GM12878 (cell line): ENCODE measurements at regions not wholly inside any gene's neighbourhood (a gene's known extent, or its start where the extent isn't known, plus 50 kb on each side); places are given as distances from the start of the nearest gene placed in this dataset.

Source experiments
- ATAC-seq: fragments of 200-7000 bp; cut with Tn5 transposase; 3 replicates; pipeline ENCODE4 v1.9.1; 2020; ENCODE audit warnings: mild to moderate bottlenecking, moderate library complexity
- BruUV-seq: library from RNA; stranded (reverse); fragments of 400-500 nt; replicated peaks from 2 replicates; lab custom pipeline; 2021; lab: Mats Ljungman, UMichigan
- CTCF ChIA-PET: fragments of 300-600 bp; sonication (Branson Sonifier 250); formaldehyde crosslinking; extraction: SDS; loops from one replicate; lab custom pipeline; 2021; ENCODE audit warnings: inconsistent platforms; lab: Yijun Ruan, JAX
- POLR2A ChIA-PET: fragments of 350-600 bp; formaldehyde crosslinking; extraction: SDS; loops from one replicate; lab custom pipeline; 2021; ENCODE audit warnings: inconsistent platforms; lab: Charles Lee
- RAD21 ChIA-PET: fragments of 300-600 bp; sonication (Branson Sonifier 250); formaldehyde crosslinking; loops from one replicate; lab custom pipeline; 2023; ENCODE audit warnings: antibody characterized with exemption; ENCODE audit not compliant: unreplicated experiment; lab: Charles Lee
- SMC1A ChIA-PET: fragments of 300-600 bp; sonication (Branson Sonifier 250); formaldehyde crosslinking; loops from one replicate; lab custom pipeline; 2023; ENCODE audit not compliant: unreplicated experiment, uncharacterized antibody; lab: Charles Lee
- DNase-seq: peaks from one replicate; pipeline ENCODE4 v3.0.0-alpha.2; 2011; ENCODE audit warnings: low read depth, low spot score
- FAIRE-seq: peaks from 3 replicates; lab custom pipeline; 2011; peaks lifted over from hg19 to GRCh38; lab: Jason Lieb, UNC
- H2AFZ ChIP-seq: 2 replicates; pipeline ENCODE4 v1.6.0; 2011; ENCODE audit warnings: low read depth, low read length, control low read depth; ENCODE audit not compliant: control insufficient read depth
- H3K27ac ChIP-seq: 2 replicates; pipeline ENCODE4 v1.5.1; 2011; ENCODE audit warnings: control low read depth; ENCODE audit not compliant: control insufficient read depth, insufficient read depth
- H3K27me3 ChIP-seq, 2 experiments: replicated peaks in 1 of 2; 2 replicates each; pipeline versions ENCODE4 v1.6.0 to v1.6.1; 2011; ENCODE audit warnings: low read length in 1 of 2; ENCODE audit not compliant: control insufficient read depth in 2 of 2, insufficient read depth in 2 of 2
- H3K36me3 ChIP-seq, 2 experiments: 2 replicates each; pipeline ENCODE4 v1.5.1; 2011; ENCODE audit warnings: low read length in 1 of 2; ENCODE audit not compliant: control insufficient read depth in 2 of 2, insufficient read depth in 2 of 2
- H3K4me1 ChIP-seq: 2 replicates; pipeline ENCODE4 v1.6.1; 2011; ENCODE audit warnings: mild to moderate bottlenecking, low read length, moderate library complexity, mixed read lengths; ENCODE audit not compliant: control insufficient read depth, insufficient read depth
- H3K4me2 ChIP-seq: 2 replicates; pipeline ENCODE4 v1.6.0; 2011; ENCODE audit warnings: control low read depth; ENCODE audit not compliant: control insufficient read depth, insufficient read depth
- H3K4me3 ChIP-seq: fragments of 200-600 bp; sonication (generic); 2 replicates; pipeline ENCODE4 v1.5.1; 2016
- H3K79me2 ChIP-seq: 2 replicates; pipeline ENCODE4 v1.6.0; 2011; ENCODE audit warnings: low read length; ENCODE audit not compliant: control insufficient read depth, insufficient read depth
- H3K9ac ChIP-seq: 2 replicates; pipeline ENCODE4 v1.8.0; 2011; ENCODE audit warnings: low read length, control low read depth, mixed read lengths; ENCODE audit not compliant: control insufficient read depth, insufficient read depth
- H3K9me3 ChIP-seq: replicated peaks from 3 replicates; pipeline ENCODE4 v1.5.1; 2011; ENCODE audit warnings: mild to moderate bottlenecking, low read length; ENCODE audit not compliant: control insufficient read depth, insufficient read depth
- H4K20me1 ChIP-seq: 2 replicates; pipeline ENCODE4 v1.6.0; 2011; ENCODE audit not compliant: control insufficient read depth, insufficient read depth
- E2F4 ChIP-seq: IDR thresholded peaks from 2 replicates; pipeline ENCODE4 v1.6.1; 2012; ENCODE audit warnings: low read depth, low read length, improper control_type of control experiment
- ELK1 ChIP-seq: IDR thresholded peaks from 2 replicates; pipeline ENCODE4 v1.6.1; 2012; ENCODE audit warnings: low read depth, low read length, improper control_type of control experiment
- FOXK2 ChIP-seq: fragments of 450-650 bp; IDR thresholded peaks from 2 replicates; pipeline ENCODE4 v1.6.1; 2017; ENCODE audit warnings: mild to moderate bottlenecking, moderate library complexity
- IKZF2 ChIP-seq, 2 experiments: fragments of 450-650 bp; IDR thresholded peaks; 2 replicates each; pipeline ENCODE4 v1.6.1; 2017; ENCODE audit warnings: mild to moderate bottlenecking in 2 of 2, moderate library complexity in 2 of 2
- NBN ChIP-seq: fragments of 450-650 bp; IDR thresholded peaks from 2 replicates; pipeline ENCODE4 v1.6.1; 2016
- SUPT20H ChIP-seq: IDR thresholded peaks from 2 replicates; pipeline ENCODE4 v1.6.1; 2011; ENCODE audit warnings: low read depth, mild to moderate bottlenecking, low read length, moderate library complexity, borderline replicate concordance; ENCODE audit not compliant: control insufficient read depth
- ZBED1 ChIP-seq: IDR thresholded peaks from 2 replicates; pipeline ENCODE4 v1.6.1; 2016; ENCODE audit warnings: borderline replicate concordance
- WGBS: methylation state at CpG from one replicate; pipeline ENCODE4 v1.1.6; 2016; ENCODE audit warnings: low lambda C conversion rate; ENCODE audit not compliant: insufficient replicate concordance, insufficient coverage; ENCODE audit errors: missing lambda C conversion rate; 5-methylcytosine and 5-hydroxymethylcytosine counted together
- in situ Hi-C: fragments of 300-500 bp; cut with MboI; formaldehyde crosslinking; loops from 9 replicates; pipeline ENCODE4 v1.14.3; 2018; ENCODE audit warnings: mixed read lengths
- intact Hi-C: fragments of 100-400 bp; cut with micrococcal nuclease; formaldehyde crosslinking; loops from one replicate; pipeline ENCODE4 v1.14.2; 2022; ENCODE audit not compliant: unreplicated experiment
- TF ChIP-seq, protein P1 (sequence below): IDR thresholded peaks from 2 replicates; pipeline ENCODE4 v1.6.1; 2011; ENCODE audit warnings: low read depth, low read length, improper control_type of control experiment, borderline replicate concordance

- CTCF ChIA-PET: no interaction called here
- 0% methylated on average over 1 of the region's 1 CpG for WGBS
- Histone ChIP-seq H3K9ac (no peak overlapping the region), H4K20me1 (no peaks in the 10 kb centered on the region), H3K9me3 (no peaks in the 10 kb centered on the region), H2AFZ (no peak overlapping the region), H3K4me1 (no peaks in the 10 kb centered on the region), H3K4me3 (no peak overlapping the region), H3K36me3 (no peaks in the 10 kb centered on the region), H3K27ac (no peak overlapping the region), H3K79me2 (no peaks in the 10 kb centered on the region), H3K27me3 (no peaks in the 10 kb centered on the region), H3K4me2 (no peak overlapping the region)
- TF ChIP-seq IKZF2 (IDR thresholded peaks at IDR 0.05): no peak
- no peak for TF ChIP-seq SUPT20H
- no peak for TF ChIP-seq ZBED1
- no peak for TF ChIP-seq FOXK2
- TF ChIP-seq E2F4: no peak
- TF ChIP-seq, protein P1, sequence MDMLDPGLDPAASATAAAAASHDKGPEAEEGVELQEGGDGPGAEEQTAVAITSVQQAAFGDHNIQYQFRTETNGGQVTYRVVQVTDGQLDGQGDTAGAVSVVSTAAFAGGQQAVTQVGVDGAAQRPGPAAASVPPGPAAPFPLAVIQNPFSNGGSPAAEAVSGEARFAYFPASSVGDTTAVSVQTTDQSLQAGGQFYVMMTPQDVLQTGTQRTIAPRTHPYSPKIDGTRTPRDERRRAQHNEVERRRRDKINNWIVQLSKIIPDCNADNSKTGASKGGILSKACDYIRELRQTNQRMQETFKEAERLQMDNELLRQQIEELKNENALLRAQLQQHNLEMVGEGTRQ: no peak
- TF ChIP-seq ELK1: no peak
- no peak for TF ChIP-seq NBN
- SMC1A ChIA-PET: no interaction called here
- DNase-seq (no peak), ATAC-seq (no peak), FAIRE-seq (no peak)
- in situ Hi-C loops: no loop called here
- intact Hi-C loops: no loop called here
- POLR2A ChIA-PET: no interaction called here
- RAD21 ChIA-PET: no interaction called here
- BruUV-seq: no TSS peak
These were observed 223.6 kb upstream of the DEPDC1 start for GRCh38 chr1:68720476-68720875.
